AG09319 (cell line): ENCODE measurements at regions not wholly inside any gene's neighbourhood (a gene's known extent, or its start where the extent isn't known, plus 50 kb on each side); places are given as distances from the start of the nearest gene placed in this dataset.

Source experiments
- DNase-seq: peaks from one replicate; pipeline ENCODE4 v3.0.0-alpha.2; 2010; ENCODE audit warnings: low read depth; ENCODE audit errors: extremely low read depth
- CTCF ChIP-seq: IDR thresholded peaks from 2 replicates; pipeline ENCODE4 v1.5.1; 2011; ENCODE audit warnings: low read depth, mild to moderate bottlenecking, inconsistent platforms, low read length, moderate library complexity

- no peak for TF ChIP-seq CTCF
- DNase-seq, result no peak
Observed at GRCh38 chrX:40327085-40327484, 229.3 kb upstream of the BCOR start.

GRCh38 chrX:40326186-40326965 lies 228.6 kb upstream of the BCOR start:
- DNase-seq, result no peak
- TF ChIP-seq CTCF, result no peak

GRCh38 chrX:40325161-40325560 lies 227.4 kb upstream of the BCOR start:
- no peak for TF ChIP-seq CTCF
- no peak for DNase-seq

- no peak for DNase-seq
- no peak for TF ChIP-seq CTCF
Observed at GRCh38 chrX:40323977-40324376, 226.2 kb upstream of the BCOR start.

DNA sequence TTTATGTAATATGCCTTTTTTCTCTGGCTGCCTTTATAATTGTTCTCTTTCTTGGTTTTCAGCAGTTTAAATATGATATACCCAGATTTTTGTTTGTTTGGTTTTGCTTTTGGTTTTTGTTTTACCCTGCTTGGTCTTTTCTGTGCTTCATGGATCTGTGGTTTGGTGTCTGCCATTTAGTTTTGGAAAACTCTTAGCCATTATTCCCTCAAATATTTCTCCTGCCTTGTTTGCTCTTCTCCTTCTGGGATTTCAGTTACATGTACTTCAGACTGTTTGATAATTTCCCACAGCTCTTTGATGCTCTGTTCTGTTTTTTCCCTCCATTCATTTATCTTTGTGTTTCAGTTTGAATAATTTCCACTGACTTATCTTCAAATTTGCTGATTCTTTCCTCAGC lies 223.1 kb upstream of the BCOR start:
- no peak for TF ChIP-seq CTCF
- DNase-seq, result no peak

DNA sequence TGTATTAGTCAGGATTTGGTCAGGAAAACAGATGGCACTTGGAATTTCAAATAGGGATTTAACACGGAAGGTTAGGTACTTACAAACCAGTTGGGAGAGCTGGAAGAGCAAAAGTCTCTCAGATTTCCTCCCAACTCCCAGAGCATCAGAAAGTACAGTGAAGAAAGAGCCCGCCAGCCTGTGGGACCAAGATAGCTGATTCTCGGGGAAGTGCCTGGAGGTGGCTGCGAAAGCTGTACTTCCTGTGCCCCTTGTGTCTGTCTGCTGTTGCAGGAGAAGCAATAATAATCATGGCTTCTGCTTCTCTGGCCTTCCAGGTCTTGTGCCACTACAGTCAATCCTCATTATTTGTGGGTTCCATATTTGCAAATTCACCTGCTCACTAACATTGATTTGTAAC lies 221.0 kb upstream of the BCOR start:
- no peak for TF ChIP-seq CTCF
- no peak for DNase-seq

DNA sequence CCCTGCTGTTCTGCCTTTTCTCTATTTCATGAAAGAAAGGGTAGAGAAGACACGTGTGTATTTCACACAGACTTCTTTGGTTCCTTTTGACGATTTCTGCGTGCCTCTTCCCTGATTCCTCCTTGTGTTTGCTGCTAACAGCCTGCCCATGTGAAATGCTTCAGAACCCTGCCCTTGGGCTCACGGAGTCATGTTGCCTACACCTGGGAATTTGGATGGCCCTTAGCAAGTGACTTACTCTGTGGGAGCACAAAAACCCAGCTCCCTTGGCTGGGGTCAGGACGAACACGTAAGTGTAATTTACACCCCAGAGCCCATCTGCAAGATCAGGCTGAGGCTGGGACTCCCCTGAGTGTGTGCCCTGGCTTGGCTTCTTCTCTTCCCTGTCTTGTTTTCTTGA lies 220.3 kb upstream of the BCOR start:
- no peak for DNase-seq
- no peak for TF ChIP-seq CTCF
